H7 (cell line): ENCODE measurements at regions not wholly inside any gene's neighbourhood (a gene's known extent, or its start where the extent isn't known, plus 50 kb on each side); places are given as distances from the start of the nearest gene placed in this dataset.

Source experiments
- DNase-seq: peaks from one replicate; pipeline ENCODE4 v3.0.0; 2012
- H3K27me3 ChIP-seq: 2 replicates; pipeline ENCODE4 v1.6.0; 2011; ENCODE audit warnings: mild to moderate bottlenecking, low read length; ENCODE audit not compliant: control insufficient read depth, insufficient read depth
- H3K36me3 ChIP-seq: replicated peaks from 2 replicates; pipeline ENCODE4 v1.5.1; 2011; ENCODE audit warnings: low read length; ENCODE audit not compliant: control insufficient read depth, insufficient read depth
- H3K4me3 ChIP-seq: 2 replicates; pipeline ENCODE4 v1.5.1; 2011; ENCODE audit warnings: low read depth, mild to moderate bottlenecking, control low read depth, low read length, moderate library complexity; ENCODE audit not compliant: insufficient read depth

- peaks cover 3% of the 10 kb centered on the region; the same call in 1 of the 2 replicates for H3K36me3 ChIP-seq
- DNase-seq = peak; percentile 37
- H3K27me3 ChIP-seq = no peaks in the 10 kb centered on the region
- H3K4me3 ChIP-seq = no peak overlapping the region
These were observed 623.8 kb upstream of the HTR2C start for GRCh38 chrX:113959912-113960626.

- peaks cover 4% of the 10 kb centered on the region for H3K36me3 ChIP-seq
- H3K27me3 ChIP-seq = no peaks in the 10 kb centered on the region
- no peak for DNase-seq
- H3K4me3 ChIP-seq = no peak overlapping the region
These were observed 627.0 kb upstream of the HTR2C start for GRCh38 chrX:113956936-113957335.

- no peak for DNase-seq
- H3K4me3 ChIP-seq = no peak overlapping the region
- H3K36me3 ChIP-seq = peaks cover 4% of the 10 kb centered on the region
- H3K27me3 ChIP-seq = no peaks in the 10 kb centered on the region
These were observed 629.6 kb upstream of the HTR2C start for GRCh38 chrX:113954297-113954696.

GRCh38 chrX:113950081-113950678, 633.7 kb upstream of the HTR2C start:
- peaks cover 3% of the 10 kb centered on the region for H3K36me3 ChIP-seq
- no peak overlapping the region for H3K4me3 ChIP-seq
- H3K27me3 ChIP-seq = no peaks in the 10 kb centered on the region
- DNase-seq = no peak

GRCh38 chrX:113947548-113947947, 636.3 kb upstream of the HTR2C start:
- H3K4me3 ChIP-seq = no peak overlapping the region
- peak; percentile 14 for DNase-seq
- H3K36me3 ChIP-seq = peaks cover 2% of the 10 kb centered on the region

GRCh38 chrX:113935518-113935917, 648.4 kb upstream of the HTR2C start:
- Histone ChIP-seq H3K27me3 (no peaks in the 10 kb centered on the region), H3K36me3 (no peaks in the 10 kb centered on the region; the same call in none of the 2 replicates)
- no peak for DNase-seq

More at GRCh38 chrX:113947548-113947947, 636.3 kb upstream of the HTR2C start:
- H3K27me3 ChIP-seq = no peaks in the 10 kb centered on the region

GRCh38 chrX:113933931-113934330, 650.0 kb upstream of the HTR2C start:
- Histone ChIP-seq H3K27me3 (no peaks in the 10 kb centered on the region), H3K36me3 (no peaks in the 10 kb centered on the region; the same call in none of the 2 replicates), H3K4me3 (no peak overlapping the region)
- DNase-seq = no peak

More at GRCh38 chrX:113935518-113935917, 648.4 kb upstream of the HTR2C start:
- H3K4me3 ChIP-seq = no peak overlapping the region

GRCh38 chrX:113929004-113929403, 654.9 kb upstream of the HTR2C start:
- no peak overlapping the region for H3K4me3 ChIP-seq
- no peaks in the 10 kb centered on the region for H3K27me3 ChIP-seq
- H3K36me3 ChIP-seq = no peaks in the 10 kb centered on the region; the same call in none of the 2 replicates
- DNase-seq = peak; percentile 49

GRCh38 chrX:113920661-113921060, 663.2 kb upstream of the HTR2C start:
- no peak for DNase-seq
- H3K4me3 ChIP-seq = no peak overlapping the region
- H3K27me3 ChIP-seq = no peaks in the 10 kb centered on the region
- H3K36me3 ChIP-seq = no peaks in the 10 kb centered on the region

GRCh38 chrX:113919387-113919786, 664.5 kb upstream of the HTR2C start:
- Histone ChIP-seq H3K36me3 (no peaks in the 10 kb centered on the region), H3K27me3 (no peaks in the 10 kb centered on the region), H3K4me3 (no peak overlapping the region)
- no peak for DNase-seq

- Histone ChIP-seq H3K27me3 (no peaks in the 10 kb centered on the region), H3K4me3 (no peak overlapping the region), H3K36me3 (no peaks in the 10 kb centered on the region)
- no peak for DNase-seq
These were observed 677.7 kb upstream of the HTR2C start for GRCh38 chrX:113906168-113906567.

GRCh38 chrX:113892891-113893290, 691.0 kb upstream of the HTR2C start:
- no peak overlapping the region for H3K4me3 ChIP-seq
- H3K27me3 ChIP-seq = no peaks in the 10 kb centered on the region
- no peak for DNase-seq
- no peaks in the 10 kb centered on the region for H3K36me3 ChIP-seq

GRCh38 chrX:113892401-113892800, 691.5 kb upstream of the HTR2C start:
- no peaks in the 10 kb centered on the region for H3K36me3 ChIP-seq
- DNase-seq = no peak
- H3K4me3 ChIP-seq = no peak overlapping the region
- H3K27me3 ChIP-seq = no peaks in the 10 kb centered on the region

GRCh38 chrX:113873056-113873455, 710.8 kb upstream of the HTR2C start:
- DNase-seq = no peak
- no peaks in the 10 kb centered on the region for H3K27me3 ChIP-seq
- no peaks in the 10 kb centered on the region for H3K36me3 ChIP-seq
- no peak overlapping the region for H3K4me3 ChIP-seq

- DNase-seq = no peak
- Histone ChIP-seq H3K27me3 (no peaks in the 10 kb centered on the region), H3K36me3 (no peaks in the 10 kb centered on the region; the same call in 1 of the 2 replicates), H3K4me3 (no peak overlapping the region)
These were observed 715.2 kb upstream of the HTR2C start for GRCh38 chrX:113868711-113869110.
